ENCODE measurements at regions not wholly inside any gene's neighbourhood (a gene's known extent, or its start where the extent isn't known, plus 50 kb on each side); places are given as distances from the start of the nearest gene placed in this dataset.

DNA sequence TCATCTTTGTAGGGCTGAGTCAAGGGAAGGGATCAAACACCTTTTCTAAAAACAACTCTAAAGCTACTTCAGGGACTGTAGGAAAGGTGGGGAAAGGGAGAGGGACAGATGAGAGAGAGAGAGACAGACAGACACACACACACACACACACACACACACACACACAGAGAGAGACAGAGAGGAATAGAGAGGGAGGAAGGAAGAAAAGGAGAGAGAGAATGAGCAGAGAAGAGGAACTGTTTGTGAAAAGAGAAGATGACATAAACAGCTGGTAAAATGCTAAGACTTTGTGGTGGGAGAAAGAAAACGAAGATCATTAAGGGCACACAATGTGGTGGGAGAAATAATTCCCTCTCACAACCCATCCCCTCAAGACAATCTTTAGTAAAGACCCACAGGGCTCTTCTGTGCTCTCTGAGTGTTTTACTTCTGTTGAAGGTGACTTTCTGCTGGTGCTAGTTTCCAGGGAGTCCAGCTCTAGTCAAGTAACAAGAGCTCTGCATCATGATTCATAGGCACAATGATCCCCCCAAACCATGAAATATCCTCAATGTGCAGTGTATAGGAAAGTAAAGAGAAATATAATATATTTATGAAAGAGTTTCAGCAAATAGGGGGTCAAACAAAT is 77.2 kb upstream of the STK17B start:
- no peak overlapping the region for H3K4me3 ChIP-seq (replicated peaks; ENCODE audit: low read depth, low read length)
- no peak for DNase-seq (ENCODE audit: extremely low read depth, low read depth)
- no peak for TF ChIP-seq CTCF (IDR thresholded peaks at IDR 0.05; ENCODE audit: low read depth, low read length, missing control alignments)

GRCh38 chr2:196249171-196249570 is 77.8 kb upstream of the STK17B start:
- TF ChIP-seq CTCF (IDR thresholded peaks at IDR 0.05; ENCODE audit: low read depth, low read length, missing control alignments) = no peak
- DNase-seq (ENCODE audit: extremely low read depth, low read depth) = no peak
- no peak overlapping the region for H3K4me3 ChIP-seq (replicated peaks; ENCODE audit: low read depth, low read length)

DNA sequence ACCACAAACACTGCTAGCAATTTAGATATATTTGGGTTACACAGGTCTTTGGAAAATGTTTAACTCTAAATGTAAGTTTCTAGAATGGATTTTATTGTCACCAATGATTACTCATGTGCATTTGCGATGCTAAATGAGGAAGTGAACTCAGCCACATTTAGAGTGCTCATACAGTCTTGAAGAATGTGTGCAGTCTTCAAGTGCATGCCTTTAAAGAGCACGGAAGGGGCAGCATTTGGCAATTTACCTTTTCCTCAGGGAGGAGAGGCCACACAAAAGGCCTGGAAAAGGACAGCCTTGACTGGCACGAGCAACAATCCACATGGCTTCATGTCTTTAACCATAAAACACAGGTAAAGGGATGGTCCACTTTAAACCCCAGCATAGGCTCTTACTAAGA is 78.5 kb upstream of the STK17B start:
- no peak for DNase-seq (ENCODE audit: extremely low read depth, low read depth)
- no peak for TF ChIP-seq CTCF (IDR thresholded peaks at IDR 0.05; ENCODE audit: low read depth, low read length, missing control alignments)
- H3K4me3 ChIP-seq (replicated peaks; ENCODE audit: low read depth, low read length) = no peak overlapping the region

DNA sequence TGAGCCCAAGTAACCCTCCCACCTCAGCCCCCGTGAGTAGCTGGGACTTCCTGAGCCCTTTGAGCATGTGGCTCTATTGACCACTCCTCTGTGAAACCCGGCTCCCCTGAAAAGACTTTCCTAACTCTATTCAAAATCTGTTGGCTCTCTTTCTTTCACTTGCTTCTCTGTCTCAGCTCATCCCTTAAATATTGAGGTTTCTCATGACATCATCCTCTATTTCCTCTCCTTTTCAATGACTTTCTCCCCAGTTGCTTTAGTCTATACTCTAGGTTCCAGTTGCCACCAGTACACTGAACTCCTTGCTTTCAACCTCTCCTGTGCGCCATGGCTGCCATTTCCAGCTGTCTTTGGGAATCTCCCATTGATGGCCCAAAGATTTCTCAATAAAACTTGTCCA is 79.8 kb upstream of the STK17B start:
- no peak for DNase-seq (ENCODE audit: extremely low read depth, low read depth)
- no peak overlapping the region for H3K4me3 ChIP-seq (replicated peaks; ENCODE audit: low read depth, low read length)
- no peak for TF ChIP-seq CTCF (IDR thresholded peaks at IDR 0.05; ENCODE audit: low read depth, low read length, missing control alignments)

- no peak for DNase-seq (ENCODE audit: extremely low read depth, low read depth)
- TF ChIP-seq CTCF (IDR thresholded peaks at IDR 0.05; ENCODE audit: low read depth, low read length, missing control alignments) = no peak
- H3K4me3 ChIP-seq (replicated peaks; ENCODE audit: low read depth, low read length) = no peak overlapping the region
Observed at GRCh38 chr2:196252408-196253115, 81.2 kb upstream of the STK17B start.

- DNase-seq (ENCODE audit: extremely low read depth, low read depth) = no peak
- H3K4me3 ChIP-seq (replicated peaks; ENCODE audit: low read depth, low read length) = no peak overlapping the region
- no peak for TF ChIP-seq CTCF (IDR thresholded peaks at IDR 0.05; ENCODE audit: low read depth, low read length, missing control alignments)
Observed at GRCh38 chr2:196253116-196253480, 81.7 kb upstream of the STK17B start.

Data from HFF-Myc (cell line).